ENCODE measurements at regions not wholly inside any gene's neighbourhood (a gene's known extent, or its start where the extent isn't known, plus 50 kb on each side); places are given as distances from the start of the nearest gene placed in this dataset.

- Histone ChIP-seq H3K9me3 (no peaks in the 10 kb centered on the region), H3K36me3 (no peaks in the 10 kb centered on the region), H3K4me1 (no peaks in the 10 kb centered on the region), H3K4me3 (no peak overlapping the region), H3K27ac (no peak overlapping the region), H3K27me3 (peaks cover 52% of the 10 kb centered on the region)
- WGBS, 2 donors (ENCODE audit: low coverage in 1 of 2): 59 to 92% methylated on average over 2 to 4 of the region's 6 CpGs
- no peak for ATAC-seq
- no peak for TF ChIP-seq POLR2AphosphoS5 (IDR thresholded peaks at IDR 0.05)
- TF ChIP-seq POLR2A (IDR thresholded peaks at IDR 0.05): no peak
- no peak for TF ChIP-seq CTCF (IDR thresholded peaks at IDR 0.05)
- no peak for TF ChIP-seq EP300 (IDR thresholded peaks at IDR 0.05)
Observed at GRCh38 chr5:154573011-154573410, 95.0 kb upstream of the HAND1 start.

DNA sequence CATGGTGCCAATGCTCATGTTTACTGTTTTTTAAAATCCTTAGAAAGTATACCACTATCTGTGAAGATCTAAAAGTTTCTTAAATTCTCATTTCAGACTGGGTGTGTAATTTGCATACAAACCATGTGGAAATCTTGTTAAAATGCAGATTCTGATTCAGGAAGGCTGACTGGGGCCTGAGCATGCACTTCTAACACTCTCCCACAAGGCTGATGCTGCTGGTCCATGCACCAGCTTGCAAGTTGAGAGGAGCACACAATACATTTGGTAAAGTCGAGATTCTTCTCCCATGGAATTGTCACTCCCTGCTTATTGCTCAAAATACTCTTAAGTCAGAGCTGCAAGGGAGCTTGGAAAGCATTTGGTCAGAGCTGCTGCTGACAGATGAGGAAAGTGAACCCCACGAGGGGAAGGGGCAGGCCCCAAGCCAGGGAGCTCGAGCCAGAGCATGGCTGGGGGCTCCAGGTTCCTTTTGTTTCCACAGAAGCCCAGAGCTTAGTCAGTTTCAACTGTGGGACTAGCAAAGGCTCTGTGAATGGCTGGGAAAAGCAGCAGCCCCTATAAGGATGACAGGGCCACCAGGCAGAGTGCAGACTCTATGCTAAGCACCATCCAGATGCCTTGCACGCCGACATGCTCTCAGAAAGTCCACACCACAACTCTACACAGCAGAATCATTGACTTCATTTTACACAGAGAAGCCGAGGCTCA is 93.5 kb upstream of the HAND1 start:
- H3K9me3 ChIP-seq: no peaks in the 10 kb centered on the region
- WGBS, 2 donors (ENCODE audit: low coverage in 1 of 2): 48 to 67% methylated on average over 2 of the region's 6 CpGs
- no peak overlapping the region for H3K4me3 ChIP-seq
- no peaks in the 10 kb centered on the region for H3K4me1 ChIP-seq
- no peak overlapping the region for H3K27ac ChIP-seq
- TF ChIP-seq POLR2A (IDR thresholded peaks at IDR 0.05) (no peak), POLR2AphosphoS5 (IDR thresholded peaks at IDR 0.05) (no peak), CTCF (IDR thresholded peaks at IDR 0.05) (no peak), EP300 (IDR thresholded peaks at IDR 0.05) (no peak)
- no peaks in the 10 kb centered on the region for H3K36me3 ChIP-seq
- peaks cover 37% of the 10 kb centered on the region for H3K27me3 ChIP-seq
- ATAC-seq: no peak

- WGBS, 2 donors (ENCODE audit: low coverage in 1 of 2): 81 to 83% methylated on average over 4 to 9 of the region's 11 CpGs
- no peak for TF ChIP-seq CTCF (IDR thresholded peaks at IDR 0.05)
- TF ChIP-seq POLR2AphosphoS5 (IDR thresholded peaks at IDR 0.05): no peak
- no peak for TF ChIP-seq POLR2A (IDR thresholded peaks at IDR 0.05)
- no peak for TF ChIP-seq EP300 (IDR thresholded peaks at IDR 0.05)
- ATAC-seq: no peak
- Histone ChIP-seq H3K4me3 (no peak overlapping the region), H3K27me3 (peaks cover 36% of the 10 kb centered on the region), H3K4me1 (no peaks in the 10 kb centered on the region), H3K9me3 (no peaks in the 10 kb centered on the region), H3K27ac (no peak overlapping the region), H3K36me3 (no peaks in the 10 kb centered on the region)
Observed at GRCh38 chr5:154570572-154571324, 92.7 kb upstream of the HAND1 start.

- H3K27me3 ChIP-seq: peaks cover 33% of the 10 kb centered on the region
- TF ChIP-seq POLR2A (IDR thresholded peaks at IDR 0.05): no peak
- H3K27ac ChIP-seq: no peak overlapping the region
- H3K4me1 ChIP-seq: no peaks in the 10 kb centered on the region
- no peaks in the 10 kb centered on the region for H3K36me3 ChIP-seq
- WGBS, 2 donors (ENCODE audit: low coverage in 1 of 2): 46 to 68% methylated on average over 3 to 4 of the region's 6 CpGs
- ATAC-seq: no peak
- no peaks in the 10 kb centered on the region for H3K9me3 ChIP-seq
- no peak overlapping the region for H3K4me3 ChIP-seq
Observed at GRCh38 chr5:154568589-154568988, 90.6 kb upstream of the HAND1 start.

DNA sequence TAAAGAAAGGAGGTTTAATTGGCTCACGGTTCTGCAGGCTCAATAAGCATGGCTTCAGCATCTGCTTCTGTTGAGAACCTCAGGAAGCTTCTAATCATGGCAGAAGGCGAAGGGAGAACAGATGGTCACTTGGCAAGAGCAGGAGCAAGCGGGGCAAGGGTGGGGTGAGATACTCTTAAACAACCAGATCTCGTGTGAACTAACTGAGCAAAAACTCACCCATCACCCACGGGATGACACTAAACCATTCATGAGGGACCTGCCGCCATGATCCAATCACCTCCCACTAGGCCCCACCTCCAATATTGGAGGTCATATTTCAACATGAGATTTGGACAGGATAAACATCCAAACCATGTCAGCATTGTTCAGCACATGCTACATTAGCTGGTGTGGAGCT is 89.1 kb upstream of the HAND1 start:
- Histone ChIP-seq H3K36me3 (no peaks in the 10 kb centered on the region), H3K4me3 (no peak overlapping the region), H3K9me3 (no peaks in the 10 kb centered on the region), H3K27ac (no peak overlapping the region), H3K4me1 (no peaks in the 10 kb centered on the region), H3K27me3 (peaks cover 39% of the 10 kb centered on the region)
- no peak for TF ChIP-seq POLR2A (IDR thresholded peaks at IDR 0.05)
- TF ChIP-seq POLR2AphosphoS5 (IDR thresholded peaks at IDR 0.05): no peak
- no peak for TF ChIP-seq EP300 (IDR thresholded peaks at IDR 0.05)
- no peak for TF ChIP-seq CTCF (IDR thresholded peaks at IDR 0.05)
- WGBS, 2 donors (ENCODE audit: low coverage in 1 of 2): 76 to 79% methylated on average over 6 of the region's 6 CpGs
- no peak for ATAC-seq
